ENCODE measurements at regions not wholly inside any gene's neighbourhood (a gene's known extent, or its start where the extent isn't known, plus 50 kb on each side); places are given as distances from the start of the nearest gene placed in this dataset.
"Not testable (repeated sequence)": the region's sequence is repeated elsewhere in the genome, so short reads cannot be mapped to it uniquely, and the experiment has no call there.

DNA sequence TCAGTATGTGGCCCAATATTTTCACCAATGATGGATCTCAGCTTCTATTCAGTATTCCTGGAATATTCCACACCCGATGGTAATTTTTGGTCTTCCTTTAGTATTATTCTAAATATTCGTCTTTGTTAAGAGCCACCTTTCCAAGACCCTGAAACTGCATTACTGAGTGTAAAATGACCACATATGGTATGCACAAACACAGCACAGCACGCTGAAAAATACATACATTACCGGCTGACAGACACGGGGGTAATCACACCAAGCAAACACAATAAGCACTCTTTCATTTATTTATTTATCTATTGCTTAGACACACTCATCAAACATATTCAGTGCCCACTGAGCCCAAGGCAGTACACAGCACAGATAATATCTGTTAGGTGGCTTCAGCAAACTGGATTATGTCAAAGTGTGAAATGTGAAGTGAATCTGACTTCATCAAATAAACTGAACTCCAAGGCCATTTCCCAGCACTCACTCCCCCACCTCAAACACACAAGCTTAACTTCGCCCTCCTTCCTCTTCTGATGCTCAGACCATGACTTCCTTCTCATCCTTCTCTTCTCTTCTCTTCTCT, 1637.8 kb upstream of the C9orf72 start:
- DNase-seq: no peak

GRCh38 chr9:29211580-29212396, 1638.5 kb upstream of the C9orf72 start:
- DNase-seq: peak; percentile 35 to 57

GRCh38 chr9:29212397-29213387, 1639.4 kb upstream of the C9orf72 start:
- DNase-seq: no peak

GRCh38 chr9:29213417-29214153, 1640.3 kb upstream of the C9orf72 start, which contains the start of gene LINGO2:
Gene LINGO2, minus strand, starts transcription at chr9:29213601.
- no peak for DNase-seq

DNA sequence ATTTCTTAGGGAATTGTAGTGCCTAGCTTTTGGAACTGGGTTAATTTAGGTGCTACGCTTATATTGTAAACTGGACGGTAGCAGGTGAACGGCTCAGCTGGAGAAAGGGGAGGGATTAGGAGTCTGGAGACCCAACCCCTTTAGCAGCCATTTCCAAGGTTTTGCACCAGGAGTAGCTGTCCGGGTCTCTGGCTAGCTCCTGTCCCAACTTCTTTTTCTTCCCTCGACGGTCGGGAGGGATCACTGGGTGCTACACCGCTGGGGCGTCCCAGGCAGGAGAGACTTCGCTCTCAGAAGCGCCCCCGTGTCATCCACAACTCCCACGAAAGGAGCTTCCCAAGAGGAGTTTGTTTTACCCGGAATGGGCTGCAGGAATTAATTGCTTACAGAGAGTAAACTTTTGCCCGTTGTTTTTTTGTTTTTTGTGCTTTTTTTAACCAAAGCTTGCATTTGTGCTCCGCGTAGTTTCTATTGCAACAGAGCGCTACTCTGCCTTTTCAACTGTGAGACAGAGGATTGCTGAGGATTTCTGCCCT, 1640.9 kb upstream of the C9orf72 start:
- DNase-seq: no peak

DNA sequence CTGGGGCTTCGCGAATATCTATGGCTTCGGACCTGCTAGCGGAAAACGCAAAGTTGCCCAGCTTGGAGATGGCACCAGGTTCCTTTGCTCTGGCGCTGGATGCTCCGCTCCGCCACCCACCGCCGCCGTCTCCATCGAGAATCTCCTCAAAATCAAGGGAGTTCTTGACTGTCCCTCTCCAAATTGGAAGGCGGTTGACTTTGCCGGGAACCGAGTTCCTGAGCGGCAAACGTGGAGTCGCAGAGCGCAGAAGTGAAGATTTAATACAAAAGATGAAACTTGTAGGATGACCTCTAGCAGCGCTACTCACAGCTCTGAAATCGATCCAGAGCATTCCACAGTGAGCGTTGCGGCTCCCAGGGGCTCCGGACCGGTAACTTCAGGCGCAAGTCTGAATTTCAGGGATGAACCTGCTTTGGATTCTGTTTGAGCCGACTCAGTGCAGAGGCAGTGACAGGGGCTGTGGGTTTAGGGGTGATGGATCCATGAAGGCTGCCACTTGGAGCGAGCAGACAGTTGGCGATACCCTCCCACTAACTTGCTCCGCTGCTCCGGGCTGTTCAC, 1641.5 kb upstream of the C9orf72 start:
- DNase-seq: no peak

GRCh38 chr9:29217966-29218365, 1644.7 kb upstream of the C9orf72 start:
- no peak for DNase-seq

- no peak for DNase-seq
Observed at GRCh38 chr9:29220596-29221251, 1647.4 kb upstream of the C9orf72 start.

DNA sequence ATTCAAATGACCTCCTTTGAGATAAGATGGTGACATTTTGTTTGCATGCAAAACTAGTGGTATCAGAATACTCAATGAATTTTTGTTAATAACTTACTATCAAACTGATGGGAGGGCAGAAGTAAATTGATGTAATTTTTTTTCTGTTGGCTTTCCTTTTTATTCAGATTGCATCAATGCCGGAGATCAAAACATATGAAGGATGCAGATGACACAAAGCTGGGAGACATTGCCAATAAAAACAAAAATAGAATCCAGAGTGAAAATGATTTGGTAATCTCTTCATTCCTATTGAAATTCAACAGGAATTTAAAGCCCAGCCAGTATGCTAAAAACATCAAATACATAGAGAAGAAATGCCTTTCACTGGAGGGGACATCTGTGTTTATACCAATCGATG, 1655.3 kb upstream of the C9orf72 start:
- DNase-seq: no peak

- DNase-seq: no peak
Observed at GRCh38 chr9:29230931-29231330, 1657.7 kb upstream of the C9orf72 start.

DNA sequence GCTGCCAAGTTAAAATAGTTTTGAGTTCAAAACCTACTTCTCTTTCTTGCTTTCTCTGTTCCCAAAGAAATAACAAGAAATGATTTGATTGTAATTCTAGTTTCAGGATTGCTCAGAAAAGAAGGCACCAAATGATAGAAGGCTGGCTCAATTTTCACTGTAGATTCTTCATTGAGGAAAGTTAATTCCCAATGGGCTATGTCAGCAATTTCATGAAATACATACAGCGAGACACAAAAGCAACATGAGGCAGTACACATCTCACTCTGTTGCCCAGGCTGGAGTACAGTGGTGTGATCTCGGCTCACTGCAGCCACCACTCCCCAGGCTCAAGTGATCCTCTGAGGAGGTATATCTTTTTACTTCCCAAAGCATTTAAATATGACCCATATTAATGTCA, 1659.9 kb upstream of the C9orf72 start:
- DNase-seq: no peak

DNA sequence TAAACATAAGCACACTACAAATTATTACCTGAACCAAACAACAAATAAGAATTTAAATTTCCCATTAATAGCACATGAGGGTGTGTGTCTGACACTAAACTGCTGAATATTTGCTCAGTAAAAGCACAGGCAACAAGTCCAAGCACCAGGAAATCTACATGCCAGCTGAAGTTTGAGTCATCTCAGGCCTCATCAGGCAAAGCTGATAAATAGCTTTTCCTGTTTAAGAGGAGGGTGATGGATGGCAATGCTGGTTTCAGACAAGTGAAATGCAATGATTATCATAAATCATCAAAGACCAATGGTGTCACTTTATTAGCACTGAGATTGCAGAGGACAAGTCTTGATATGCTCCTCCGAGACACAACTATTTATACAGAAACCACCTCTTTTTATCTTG, 1668.0 kb upstream of the C9orf72 start:
- DNase-seq: no peak

- no peak for DNase-seq
Observed at GRCh38 chr9:29245351-29245750, 1672.1 kb upstream of the C9orf72 start.

DNA sequence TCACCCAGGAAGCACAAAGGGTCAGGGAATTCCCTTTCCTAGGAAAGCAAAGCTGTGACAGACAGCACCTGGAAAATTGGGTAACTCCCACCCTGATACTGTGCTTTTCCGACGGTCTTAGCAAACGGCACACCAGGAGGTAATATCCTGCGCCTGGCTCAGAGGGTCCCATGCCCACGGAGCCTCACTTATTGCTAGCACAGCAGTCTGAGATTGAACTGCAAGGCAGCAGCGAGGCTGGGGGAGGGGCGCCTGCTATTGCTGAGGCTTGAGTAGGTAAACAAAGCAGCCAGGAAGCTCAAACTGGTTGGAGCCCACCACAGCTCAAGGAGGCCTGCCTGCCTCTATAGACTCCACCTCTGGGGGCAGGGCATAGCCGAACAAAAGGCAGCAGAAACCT, 1697.1 kb upstream of the C9orf72 start:
- DNase-seq: not testable (repeated sequence)

GRCh38 chr9:29282121-29282520, 1708.8 kb upstream of the C9orf72 start:
- DNase-seq: no peak

DNA sequence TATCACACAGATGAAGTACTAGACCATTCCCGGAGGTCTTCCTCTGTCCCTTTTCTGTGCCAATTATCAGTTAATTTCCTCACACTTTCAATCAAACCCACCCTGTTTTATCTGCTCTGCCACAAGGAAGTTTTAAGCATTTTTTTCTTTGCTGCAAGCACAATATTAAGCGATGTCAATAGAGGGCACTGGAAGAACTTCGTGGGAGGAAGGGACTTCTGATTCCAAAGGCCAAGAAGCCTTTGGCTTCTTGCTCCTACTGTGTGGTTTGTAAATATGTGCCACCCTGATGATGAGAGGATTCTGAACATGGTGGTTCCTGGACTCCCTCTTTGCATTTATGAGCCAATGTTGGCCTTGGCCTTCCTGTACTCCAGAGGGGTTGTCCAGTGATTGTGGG, 1712.5 kb upstream of the C9orf72 start:
- DNase-seq: no peak

GRCh38 chr9:29289365-29289764, 1716.1 kb upstream of the C9orf72 start:
- no peak for DNase-seq

- no peak for DNase-seq
Observed at GRCh38 chr9:29290516-29290915, 1717.2 kb upstream of the C9orf72 start.

DNA sequence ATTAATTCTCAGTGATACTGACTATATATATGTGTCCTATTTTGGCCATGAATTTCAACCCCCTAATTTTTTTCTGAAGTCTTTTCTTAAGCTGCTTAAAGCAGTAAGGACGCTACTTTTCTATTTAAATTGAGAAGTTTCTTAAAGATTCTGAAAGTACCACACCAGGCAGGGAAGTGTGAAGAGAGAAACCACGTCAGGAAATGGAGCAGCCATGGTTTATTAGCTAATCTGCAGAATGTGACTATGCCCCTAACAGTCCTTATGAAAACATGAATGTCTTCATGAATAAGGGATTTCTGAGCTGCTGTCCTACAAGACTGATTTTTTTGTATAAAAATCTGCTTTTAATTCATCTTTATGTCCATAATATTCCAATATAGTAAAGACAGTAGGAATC, 1724.3 kb upstream of the C9orf72 start:
- DNase-seq: no peak

DNA sequence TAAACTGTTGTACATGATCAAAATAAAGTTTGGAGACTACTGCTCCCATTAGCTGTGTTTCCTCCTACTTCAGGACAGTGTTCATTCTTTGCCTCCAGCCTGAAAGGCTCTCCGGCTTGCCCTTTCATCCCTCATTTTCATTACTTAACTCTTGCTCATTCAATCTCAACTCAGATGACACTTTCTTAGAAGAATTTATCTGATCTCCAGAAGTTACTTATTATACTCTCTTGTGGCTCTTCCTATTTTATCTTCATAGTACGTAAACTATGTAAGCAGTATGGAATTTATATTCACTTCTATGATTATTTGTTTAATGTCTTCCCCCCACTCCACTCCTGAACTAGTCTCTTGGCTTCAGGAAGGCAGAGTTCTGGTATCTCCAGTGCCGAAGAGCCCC, 1737.9 kb upstream of the C9orf72 start:
- DNase-seq: no peak

DNA sequence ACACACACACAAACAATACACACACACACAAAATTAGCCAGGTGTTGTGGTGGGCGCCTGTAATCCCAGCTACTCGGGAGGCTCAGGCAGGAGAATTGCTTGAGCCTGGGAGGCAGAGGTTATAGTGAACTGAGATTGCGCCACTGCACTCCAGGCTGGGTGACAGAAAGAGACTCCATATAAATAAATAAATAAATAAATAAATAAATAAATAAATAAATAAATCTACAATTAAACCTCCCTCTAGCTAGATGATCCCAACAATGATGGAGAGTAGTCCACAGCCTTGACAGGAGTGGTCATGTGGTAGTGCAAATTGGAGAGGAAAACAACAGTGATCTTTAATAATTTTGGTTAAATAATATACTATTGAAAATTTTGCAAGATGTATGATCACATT, 1739.0 kb upstream of the C9orf72 start:
- no peak for DNase-seq
